Gastroesophageal sphincter (tissue), 4 donors: ENCODE measurements at regions not wholly inside any gene's neighbourhood (a gene's known extent, or its start where the extent isn't known, plus 50 kb on each side); places are given as distances from the start of the nearest gene placed in this dataset.
A peak's percentile ranks its signal among the peaks of the same experiment; 100 is the strongest.

ENCODE experiments used
- ATAC-seq: fragments of 150-250 bp; one replicate; pipeline ENCODE4 v1.9.1; 2016; ENCODE audit warnings: mild to moderate bottlenecking, moderate library complexity
- H3K27ac ChIP-seq, 4 donors: fragments of 200-600 bp; sonication (generic) in 3 of 4; 1 replicate in 3 of 4; 2 replicates in 1 of 4; pipeline ENCODE4 v1.5.1; 2016 to 2019
- H3K27me3 ChIP-seq: fragments of 200-600 bp; sonication (generic); one replicate; pipeline ENCODE4 v1.5.1; 2019
- H3K36me3 ChIP-seq, 2 donors: fragments of 200-600 bp; sonication (generic); one replicate each; pipeline ENCODE4 v1.5.1; 2019; ENCODE audit warnings: control low read depth in 1 of 2
- H3K4me1 ChIP-seq, 3 donors: fragments of 200-600 bp; sonication (generic); 1 replicate in 2 of 3; 2 replicates in 1 of 3; pipeline ENCODE4 v1.5.1; 2016 to 2019; ENCODE audit warnings: control low read depth in 2 of 3
- H3K4me3 ChIP-seq, 2 donors: fragments of 200-600 bp; sonication (generic); one replicate each; pipeline ENCODE4 v1.5.1; 2019; ENCODE audit warnings: mild to moderate bottlenecking in 1 of 2, moderate library complexity in 1 of 2
- H3K9me3 ChIP-seq, 3 donors: fragments of 200-600 bp; sonication (generic); one replicate each; pipeline ENCODE4 v1.5.1; 2017 to 2019; ENCODE audit warnings: control low read depth in 2 of 3
- EP300 ChIP-seq: sonication (generic); formaldehyde crosslinking; IDR thresholded peaks from one replicate; pipeline ENCODE4 v1.6.1; 2017; ENCODE audit warnings: antibody characterized with exemption, mild to moderate bottlenecking
- POLR2A ChIP-seq, 2 donors: fragments of 450-650 bp; IDR thresholded peaks; one replicate each; pipeline ENCODE4 v1.6.1; 2017; ENCODE audit warnings: antibody characterized with exemption in 2 of 2, mild to moderate bottlenecking in 2 of 2, moderate library complexity in 1 of 2
- POLR2AphosphoS5 ChIP-seq: sonication (generic); formaldehyde crosslinking; IDR thresholded peaks from one replicate; pipeline ENCODE4 v1.6.1; 2017; ENCODE audit warnings: antibody characterized with exemption
- WGBS, 2 donors: methylation state at CpG; one replicate each; pipeline ENCODE4 v1.1.5; 2018; ENCODE audit warnings: low coverage in 1 of 2; 5-methylcytosine and 5-hydroxymethylcytosine counted together
- TF ChIP-seq, protein P1 (sequence below), 4 experiments: fragments of 200-600 bp in 2 of 4; fragments of 450-650 bp in 2 of 4; sonication (generic) in 1 of 4; IDR thresholded peaks; one replicate each; pipeline ENCODE4 v1.5.1; 2017 to 2019; ENCODE audit warnings: antibody characterized with exemption in 4 of 4, mild to moderate bottlenecking in 2 of 4, moderate library complexity in 2 of 4

DNA sequence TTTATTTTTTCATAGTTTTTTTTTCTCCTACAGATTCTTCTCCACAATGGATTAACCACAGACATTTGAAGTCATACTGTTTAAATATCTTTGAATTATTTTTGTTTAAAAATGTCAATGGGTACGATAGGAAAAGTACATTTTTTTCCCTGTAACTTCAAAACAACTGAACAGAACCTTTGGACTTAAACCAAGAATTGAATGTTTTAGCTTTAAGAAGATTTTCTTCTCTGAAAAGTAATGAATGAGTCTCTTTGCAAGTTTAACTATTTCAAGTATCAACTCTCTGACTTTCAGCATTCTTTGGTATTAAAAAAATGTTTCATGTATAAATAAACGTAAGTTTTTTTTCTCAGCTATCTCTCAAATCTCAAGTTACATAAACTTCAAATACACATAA, 364.3 kb downstream of the FBXO8 start:
- Histone ChIP-seq H3K4me1 (peaks cover 3 to 61% (median 27%) of the 10 kb centered on the region in 3 donors), H3K4me3 (no peak overlapping the region), H3K36me3 (no peaks in the 10 kb centered on the region), H3K27me3 (no peaks in the 10 kb centered on the region), H3K9me3 (no peaks in the 10 kb centered on the region), H3K27ac (peak overlapping the region; percentile 76 to 96 (median 80))
- ATAC-seq = no peak
- TF ChIP-seq POLR2A (IDR thresholded peaks at IDR 0.05) (no peak), EP300 (no peak), POLR2AphosphoS5 (no peak)
- TF ChIP-seq, protein P1, sequence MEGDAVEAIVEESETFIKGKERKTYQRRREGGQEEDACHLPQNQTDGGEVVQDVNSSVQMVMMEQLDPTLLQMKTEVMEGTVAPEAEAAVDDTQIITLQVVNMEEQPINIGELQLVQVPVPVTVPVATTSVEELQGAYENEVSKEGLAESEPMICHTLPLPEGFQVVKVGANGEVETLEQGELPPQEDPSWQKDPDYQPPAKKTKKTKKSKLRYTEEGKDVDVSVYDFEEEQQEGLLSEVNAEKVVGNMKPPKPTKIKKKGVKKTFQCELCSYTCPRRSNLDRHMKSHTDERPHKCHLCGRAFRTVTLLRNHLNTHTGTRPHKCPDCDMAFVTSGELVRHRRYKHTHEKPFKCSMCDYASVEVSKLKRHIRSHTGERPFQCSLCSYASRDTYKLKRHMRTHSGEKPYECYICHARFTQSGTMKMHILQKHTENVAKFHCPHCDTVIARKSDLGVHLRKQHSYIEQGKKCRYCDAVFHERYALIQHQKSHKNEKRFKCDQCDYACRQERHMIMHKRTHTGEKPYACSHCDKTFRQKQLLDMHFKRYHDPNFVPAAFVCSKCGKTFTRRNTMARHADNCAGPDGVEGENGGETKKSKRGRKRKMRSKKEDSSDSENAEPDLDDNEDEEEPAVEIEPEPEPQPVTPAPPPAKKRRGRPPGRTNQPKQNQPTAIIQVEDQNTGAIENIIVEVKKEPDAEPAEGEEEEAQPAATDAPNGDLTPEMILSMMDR (IDR thresholded peaks at IDR 0.05) = no peak
- 11 to 20% methylated on average over 2 of the region's 2 CpGs for WGBS, 2 donors

DNA sequence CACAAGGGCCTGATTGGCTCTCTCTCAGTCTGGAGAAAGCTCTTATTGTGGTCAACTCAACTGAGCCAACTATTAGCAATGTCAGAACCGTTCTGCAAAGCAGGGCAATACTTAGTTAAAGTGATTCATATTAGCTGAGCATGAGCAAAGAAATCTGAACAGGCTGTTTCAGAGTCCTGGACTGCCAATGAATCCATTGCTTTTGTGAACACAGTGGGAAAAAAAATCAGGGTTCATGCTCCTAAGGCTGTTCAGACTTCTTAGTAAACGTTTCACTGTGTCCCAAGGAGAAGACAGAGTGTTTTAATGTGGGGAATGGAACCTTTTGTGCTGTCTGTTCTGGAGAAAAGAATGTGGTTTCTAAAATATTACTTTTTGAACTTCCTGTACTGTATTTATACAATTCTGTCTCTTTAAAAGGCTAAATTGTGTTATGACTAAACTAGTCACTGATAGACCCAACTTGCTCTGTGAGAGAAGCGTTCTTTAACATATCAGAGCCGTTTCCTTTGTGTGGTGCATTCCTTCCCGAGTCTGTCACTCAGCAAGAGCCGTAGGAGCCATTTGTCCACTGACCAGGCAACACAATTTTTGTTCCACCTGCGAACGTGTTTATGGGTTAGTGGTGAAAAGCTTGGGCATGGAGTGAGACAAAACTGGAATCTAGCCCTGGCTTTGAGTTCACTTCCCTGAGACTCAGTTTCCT, 366.1 kb downstream of the FBXO8 start:
- Histone ChIP-seq H3K36me3 (no peaks in the 10 kb centered on the region), H3K27me3 (no peaks in the 10 kb centered on the region), H3K27ac (peak overlapping the region; percentile 76 to 96 (median 78)), H3K9me3 (no peaks in the 10 kb centered on the region), H3K4me1 (peaks cover 3 to 53% (median 24%) of the 10 kb centered on the region in 3 donors), H3K4me3 (no peak overlapping the region)
- TF ChIP-seq POLR2AphosphoS5 (peak; percentile 77), EP300 (peak; percentile 3)
- TF ChIP-seq, protein P1 (IDR thresholded peaks at IDR 0.05) = no peak
- peak; percentile 79 for ATAC-seq
- WGBS, 2 donors = 14 to 32% methylated on average over 5 to 8 of the region's 8 CpGs

DNA sequence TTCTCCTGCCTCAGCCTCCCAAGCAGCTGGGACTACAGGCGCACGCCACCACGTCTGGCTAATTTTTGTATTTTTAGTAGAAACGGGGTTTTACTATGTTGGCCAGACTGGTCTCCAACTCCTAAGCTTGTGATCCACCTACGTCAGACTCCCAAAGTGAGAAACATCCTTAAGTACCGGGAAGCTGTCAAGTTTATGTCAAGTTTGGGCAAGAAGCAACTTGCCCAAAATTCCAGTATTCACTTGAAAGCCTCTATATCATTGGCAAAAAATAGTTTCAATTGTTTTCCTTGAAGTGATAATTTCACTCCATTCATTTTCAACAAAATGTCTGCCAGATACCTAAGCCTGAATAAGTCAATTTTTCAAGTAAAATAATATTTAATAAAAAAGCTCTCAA, 370.0 kb downstream of the FBXO8 start:
- H3K4me3 ChIP-seq = no peak overlapping the region
- H3K4me1 ChIP-seq = peaks cover 3 to 24% (median 13%) of the 10 kb centered on the region in 3 donors
- H3K27ac ChIP-seq = no peak overlapping the region
- no peaks in the 10 kb centered on the region for H3K36me3 ChIP-seq
- no peak for TF ChIP-seq EP300
- TF ChIP-seq, protein P1 (IDR thresholded peaks at IDR 0.05) = no peak
- no peak for ATAC-seq
- H3K9me3 ChIP-seq = no peaks in the 10 kb centered on the region
- H3K27me3 ChIP-seq = no peaks in the 10 kb centered on the region
- WGBS, 2 donors = 88 to 100% methylated on average over 4 to 5 of the region's 6 CpGs

DNA sequence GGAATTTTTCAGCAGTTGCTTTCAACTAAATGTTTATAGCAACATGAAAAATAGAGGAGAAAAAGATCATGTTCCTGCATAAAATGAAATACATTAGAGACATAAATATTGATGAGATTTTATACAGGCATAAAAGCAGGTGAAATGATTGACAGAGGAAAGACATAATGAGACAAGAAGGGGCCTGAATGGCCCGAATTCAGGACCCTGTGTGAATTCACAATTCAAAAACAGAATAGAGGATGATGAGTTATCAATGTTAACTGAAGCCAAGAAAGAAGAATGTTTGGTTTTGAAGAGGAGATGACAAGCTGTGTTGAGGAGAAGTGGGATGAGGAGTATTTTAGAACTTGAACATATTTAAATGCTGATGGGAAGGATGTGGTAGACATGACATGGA, 371.1 kb downstream of the FBXO8 start:
- Histone ChIP-seq H3K36me3 (no peaks in the 10 kb centered on the region), H3K27ac (no peak overlapping the region), H3K27me3 (no peaks in the 10 kb centered on the region), H3K4me3 (no peak overlapping the region), H3K9me3 (no peaks in the 10 kb centered on the region), H3K4me1 (peaks cover 3 to 14% (median 7%) of the 10 kb centered on the region in 3 donors)
- 80 to 100% methylated on average over 1 of the region's 1 CpG for WGBS, 2 donors
- TF ChIP-seq, protein P1 (IDR thresholded peaks at IDR 0.05) = no peak
- TF ChIP-seq EP300 (no peak), POLR2A (IDR thresholded peaks at IDR 0.05) (no peak), POLR2AphosphoS5 (no peak)
- ATAC-seq = no peak

DNA sequence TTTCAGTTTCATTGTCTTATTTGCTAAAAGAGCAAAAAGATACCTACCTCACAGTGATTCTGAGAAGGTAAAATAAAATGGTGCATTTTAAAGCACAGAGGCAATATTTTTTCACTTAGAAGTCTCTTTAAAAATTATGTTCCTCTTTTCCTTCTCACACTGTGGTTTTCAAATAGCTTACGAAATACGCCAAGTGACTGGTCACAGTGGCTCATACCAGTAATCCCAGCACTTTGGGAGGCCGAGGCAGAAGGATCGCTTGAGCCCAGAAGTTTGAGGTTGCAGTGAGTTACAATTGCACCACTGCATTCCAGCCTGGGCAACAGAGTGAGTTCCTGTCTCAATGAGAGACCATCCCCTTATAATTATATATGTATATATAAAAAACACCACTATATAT, 372.6 kb downstream of the FBXO8 start:
- no peaks in the 10 kb centered on the region for H3K9me3 ChIP-seq
- H3K4me3 ChIP-seq = no peak overlapping the region
- WGBS, 2 donors = 80 to 88% methylated on average over 2 to 4 of the region's 4 CpGs
- H3K27me3 ChIP-seq = no peaks in the 10 kb centered on the region
- ATAC-seq = no peak
- no peak for TF ChIP-seq EP300
- no peak for TF ChIP-seq POLR2A (IDR thresholded peaks at IDR 0.05)
- no peak for TF ChIP-seq POLR2AphosphoS5
- TF ChIP-seq, protein P1 (IDR thresholded peaks at IDR 0.05) = no peak
- no peaks in the 10 kb centered on the region for H3K36me3 ChIP-seq
- H3K27ac ChIP-seq = no peak overlapping the region
- no peaks in the 10 kb centered on the region for H3K4me1 ChIP-seq
